HUDEP-2 (cell line): ENCODE measurements at regions not wholly inside any gene's neighbourhood (a gene's known extent, or its start where the extent isn't known, plus 50 kb on each side); places are given as distances from the start of the nearest gene placed in this dataset.

Experiments
- DNase-seq, 76 experiments: peaks; one replicate each; lab custom pipeline; 2025; ENCODE audit not compliant: unreplicated experiment in 76 of 76; lab: John Stamatoyannopoulos, UW

GRCh38 chr2:175476374-175476773 lies 294.9 kb upstream of the ATP5MC3 start:
- no peak for DNase-seq

- DNase-seq = no peak
These were observed 293.6 kb upstream of the ATP5MC3 start for GRCh38 chr2:175475130-175475529.

- DNase-seq = no peak
These were observed 287.1 kb upstream of the ATP5MC3 start for GRCh38 chr2:175468431-175469098.

GRCh38 chr2:175465101-175465500 lies 283.6 kb upstream of the ATP5MC3 start:
- DNase-seq = no peak

GRCh38 chr2:175464311-175464670 lies 282.8 kb upstream of the ATP5MC3 start:
- no peak for DNase-seq

- no peak for DNase-seq
These were observed 282.2 kb upstream of the ATP5MC3 start for GRCh38 chr2:175463589-175464310.

GRCh38 chr2:175463169-175463568 lies 281.7 kb upstream of the ATP5MC3 start:
- DNase-seq = no peak

GRCh38 chr2:175462246-175462645 lies 280.7 kb upstream of the ATP5MC3 start:
- no peak for DNase-seq

GRCh38 chr2:175461839-175462238 lies 280.3 kb upstream of the ATP5MC3 start:
- no peak for DNase-seq

GRCh38 chr2:175457895-175458448 lies 276.5 kb upstream of the ATP5MC3 start:
- no peak for DNase-seq

GRCh38 chr2:175454953-175455389 lies 273.5 kb upstream of the ATP5MC3 start:
- DNase-seq = no peak

GRCh38 chr2:175450029-175450760 lies 268.7 kb upstream of the ATP5MC3 start:
- DNase-seq = no peak

- no peak for DNase-seq
These were observed 268.1 kb upstream of the ATP5MC3 start for GRCh38 chr2:175449616-175450015.

- DNase-seq = no peak
These were observed 264.7 kb upstream of the ATP5MC3 start for GRCh38 chr2:175446201-175446600.

- DNase-seq = no peak
These were observed 263.8 kb upstream of the ATP5MC3 start for GRCh38 chr2:175445281-175445680.

GRCh38 chr2:175442441-175442840 lies 260.9 kb upstream of the ATP5MC3 start:
- no peak for DNase-seq

GRCh38 chr2:175441181-175441761 lies 259.8 kb upstream of the ATP5MC3 start:
- DNase-seq = no peak

- no peak for DNase-seq
These were observed 257.9 kb upstream of the ATP5MC3 start for GRCh38 chr2:175439416-175439815.

- no peak for DNase-seq
These were observed 255.7 kb upstream of the ATP5MC3 start for GRCh38 chr2:175437167-175437566.

- no peak for DNase-seq
These were observed 254.6 kb upstream of the ATP5MC3 start for GRCh38 chr2:175436076-175436475.

- no peak for DNase-seq
These were observed 253.5 kb upstream of the ATP5MC3 start for GRCh38 chr2:175435012-175435411.
